WTC11 (cell line): ENCODE measurements at regions not wholly inside any gene's neighbourhood (a gene's known extent, or its start where the extent isn't known, plus 50 kb on each side); places are given as distances from the start of the nearest gene placed in this dataset.

ENCODE experiments used
- ATF3 ChIP-seq: sonication (generic); formaldehyde crosslinking; conservative IDR thresholded peaks from 2 replicates; pipeline ENCODE4 v1.8.1; 2022; ENCODE audit warnings: mild to moderate bottlenecking, missing genetic modification reagents
- CREB1 ChIP-seq: sonication (generic); formaldehyde crosslinking; IDR thresholded peaks from 2 replicates; pipeline ENCODE4 v1.8.0; 2023; ENCODE audit warnings: mild to moderate bottlenecking, missing genetic modification reagents
- CREM ChIP-seq: sonication (generic); formaldehyde crosslinking; IDR thresholded peaks from 2 replicates; pipeline ENCODE4 v1.8.1; 2022; ENCODE audit warnings: mild to moderate bottlenecking, missing genetic modification reagents, moderate library complexity
- ETV6 ChIP-seq: sonication (generic); formaldehyde crosslinking; IDR thresholded peaks from 2 replicates; pipeline ENCODE4 v1.8.1; 2022; ENCODE audit warnings: mild to moderate bottlenecking, missing genetic modification reagents
- IRF1 ChIP-seq: sonication (generic); formaldehyde crosslinking; IDR thresholded peaks from 2 replicates; pipeline ENCODE4 v1.8.0; 2023; ENCODE audit warnings: missing genetic modification reagents
- NFYB ChIP-seq: sonication (generic); formaldehyde crosslinking; conservative IDR thresholded peaks from 2 replicates; pipeline ENCODE4 v1.8.0; 2022; ENCODE audit warnings: low read depth, missing genetic modification reagents
- NR2C2 ChIP-seq: sonication (generic); formaldehyde crosslinking; IDR thresholded peaks from 2 replicates; pipeline ENCODE4 v1.8.0; 2022; ENCODE audit warnings: mild to moderate bottlenecking, missing genetic modification reagents
- TCF7 ChIP-seq: sonication (generic); formaldehyde crosslinking; IDR thresholded peaks from 2 replicates; pipeline ENCODE4 v1.8.0; 2022; ENCODE audit warnings: mild to moderate bottlenecking, low read depth, missing genetic modification reagents, moderate library complexity
- ZMAT4 ChIP-seq: fragments of 250-450 bp; sonication (Bioruptor Pico); IDR thresholded peaks from 2 replicates; pipeline ENCODE4 v1.9.0; 2021; ENCODE audit warnings: mild to moderate bottlenecking
- ZNF121 ChIP-seq: sonication (generic); formaldehyde crosslinking; IDR thresholded peaks from 2 replicates; pipeline ENCODE4 v1.8.0; 2023; ENCODE audit warnings: missing genetic modification reagents

- no peak for TF ChIP-seq ATF3 (CRISPR knock-in tag)
- no peak for TF ChIP-seq ZNF121 (CRISPR knock-in tag)
- TF ChIP-seq TCF7 = no peak
- no peak for TF ChIP-seq ZMAT4 (CRISPR knock-in tag)
- TF ChIP-seq CREM (CRISPR knock-in tag) = no peak
- TF ChIP-seq NR2C2 (CRISPR knock-in tag) = no peak
- no peak for TF ChIP-seq ETV6 (CRISPR knock-in tag)
- TF ChIP-seq CREB1 (CRISPR knock-in tag) = no peak
- no peak for TF ChIP-seq NFYB (CRISPR knock-in tag)
- no peak for TF ChIP-seq IRF1 (CRISPR knock-in tag)
Measured at GRCh38 chr11:92888696-92889095, 80.8 kb upstream of the MTNR1B start.
